Prostate gland (tissue), 2 donors: ENCODE measurements at regions not wholly inside any gene's neighbourhood (a gene's known extent, or its start where the extent isn't known, plus 50 kb on each side); places are given as distances from the start of the nearest gene placed in this dataset.

Source experiments
- DNase-seq: peaks from one replicate; pipeline ENCODE4 v3.0.0-alpha.2; 2019; ENCODE audit warnings: low spot score
- H3K27ac ChIP-seq, 2 donors: fragments of 200-600 bp; sonication (generic); 2 replicates each; pipeline ENCODE4 v1.5.1; 2017 to 2019
- H3K27me3 ChIP-seq: fragments of 200-600 bp; sonication (generic); replicated peaks from 2 replicates; pipeline ENCODE4 v1.5.1; 2019; ENCODE audit not compliant: insufficient read depth
- H3K36me3 ChIP-seq, 2 donors: fragments of 200-600 bp; sonication (generic); 1 replicate in 1 of 2; 2 replicates in 1 of 2; pipeline versions ENCODE4 v1.5.1 to v1.8.1; 2017 to 2019
- H3K4me1 ChIP-seq: fragments of 200-600 bp; sonication (generic); replicated peaks from 2 replicates; pipeline ENCODE4 v1.5.1; 2019
- H3K4me3 ChIP-seq, 2 donors: fragments of 200-600 bp; sonication (generic); 2 replicates each; pipeline ENCODE4 v1.5.1; 2017 to 2019
- H3K9me3 ChIP-seq: fragments of 200-600 bp; sonication (generic); 2 replicates; pipeline ENCODE4 v1.5.1; 2017
- POLR2A ChIP-seq: fragments of 450-650 bp; IDR thresholded peaks from one replicate; pipeline ENCODE4 v1.6.1; 2016; ENCODE audit warnings: antibody characterized with exemption, mild to moderate bottlenecking
- POLR2AphosphoS5 ChIP-seq: sonication (generic); formaldehyde crosslinking; IDR thresholded peaks from one replicate; pipeline ENCODE4 v1.6.1; 2017; ENCODE audit warnings: antibody characterized with exemption
- WGBS: methylation state at CpG from one replicate; pipeline ENCODE4 v1.1.5; 2018; 5-methylcytosine and 5-hydroxymethylcytosine counted together
- intact Hi-C: fragments of 100-400 bp; cut with DNase I; formaldehyde crosslinking; loops from one replicate; pipeline ENCODE4 v1.14.2; 2022
- TF ChIP-seq, protein P1 (sequence below), 4 experiments: fragments of 200-600 bp in 2 of 4; fragments of 450-650 bp in 2 of 4; sonication (generic) in 2 of 4; IDR thresholded peaks; 1 replicate in 3 of 4; 2 replicates in 1 of 4; pipeline ENCODE4 v1.5.1; 2016 to 2019; ENCODE audit warnings: antibody characterized with exemption in 4 of 4, mild to moderate bottlenecking in 2 of 4, moderate library complexity in 2 of 4

DNA sequence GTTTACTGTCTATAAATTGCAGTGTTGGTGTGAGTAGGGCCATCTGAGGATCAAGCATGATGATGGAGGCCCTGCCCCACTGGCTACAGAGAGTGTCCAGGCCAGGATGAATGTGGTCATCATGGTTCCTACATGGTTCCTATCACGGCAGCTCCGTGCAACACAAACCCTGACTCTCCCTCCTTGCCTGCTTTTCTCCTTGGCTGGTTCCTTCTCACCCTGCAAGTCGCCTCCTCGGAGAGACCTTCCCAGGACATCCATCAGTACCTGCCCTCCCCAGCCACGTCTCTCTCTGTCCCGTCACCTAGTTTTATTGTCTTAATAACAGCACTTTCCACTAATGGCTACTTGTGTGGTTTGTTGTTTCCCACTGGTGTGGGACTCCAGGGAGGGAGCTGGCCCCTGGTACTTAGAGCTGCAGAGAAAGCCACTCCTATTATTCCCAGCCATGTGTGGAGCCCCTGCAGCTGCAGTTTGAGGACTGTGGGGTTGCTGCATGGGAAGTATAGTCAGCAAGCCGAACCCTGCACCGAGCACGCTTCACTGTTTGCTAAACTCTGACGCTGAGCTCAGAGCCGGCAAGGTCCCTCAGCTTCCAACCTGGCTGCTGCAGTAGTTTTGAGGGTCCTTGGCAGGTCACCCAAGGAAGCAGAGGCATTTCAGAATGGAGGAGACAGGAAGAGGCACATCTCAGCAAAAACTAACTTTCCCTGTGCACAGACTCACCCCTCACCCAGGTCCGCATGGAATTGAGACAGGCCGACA lies 146.4 kb upstream of the VSTM2B start:
- Histone ChIP-seq H3K4me3 (no peak overlapping the region), H3K9me3 (no peaks in the 10 kb centered on the region), H3K4me1 (no peaks in the 10 kb centered on the region), H3K36me3 (no peaks in the 10 kb centered on the region), H3K27me3 (no peaks in the 10 kb centered on the region), H3K27ac (no peak overlapping the region)
- 46% methylated on average over 13 of the region's 13 CpGs for WGBS
- DNase-seq: no peak
- TF ChIP-seq POLR2A (no peak), POLR2AphosphoS5 (no peak)
- TF ChIP-seq, protein P1, sequence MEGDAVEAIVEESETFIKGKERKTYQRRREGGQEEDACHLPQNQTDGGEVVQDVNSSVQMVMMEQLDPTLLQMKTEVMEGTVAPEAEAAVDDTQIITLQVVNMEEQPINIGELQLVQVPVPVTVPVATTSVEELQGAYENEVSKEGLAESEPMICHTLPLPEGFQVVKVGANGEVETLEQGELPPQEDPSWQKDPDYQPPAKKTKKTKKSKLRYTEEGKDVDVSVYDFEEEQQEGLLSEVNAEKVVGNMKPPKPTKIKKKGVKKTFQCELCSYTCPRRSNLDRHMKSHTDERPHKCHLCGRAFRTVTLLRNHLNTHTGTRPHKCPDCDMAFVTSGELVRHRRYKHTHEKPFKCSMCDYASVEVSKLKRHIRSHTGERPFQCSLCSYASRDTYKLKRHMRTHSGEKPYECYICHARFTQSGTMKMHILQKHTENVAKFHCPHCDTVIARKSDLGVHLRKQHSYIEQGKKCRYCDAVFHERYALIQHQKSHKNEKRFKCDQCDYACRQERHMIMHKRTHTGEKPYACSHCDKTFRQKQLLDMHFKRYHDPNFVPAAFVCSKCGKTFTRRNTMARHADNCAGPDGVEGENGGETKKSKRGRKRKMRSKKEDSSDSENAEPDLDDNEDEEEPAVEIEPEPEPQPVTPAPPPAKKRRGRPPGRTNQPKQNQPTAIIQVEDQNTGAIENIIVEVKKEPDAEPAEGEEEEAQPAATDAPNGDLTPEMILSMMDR (IDR thresholded peaks at IDR 0.05): no peak
- intact Hi-C loops: no loop called here

DNA sequence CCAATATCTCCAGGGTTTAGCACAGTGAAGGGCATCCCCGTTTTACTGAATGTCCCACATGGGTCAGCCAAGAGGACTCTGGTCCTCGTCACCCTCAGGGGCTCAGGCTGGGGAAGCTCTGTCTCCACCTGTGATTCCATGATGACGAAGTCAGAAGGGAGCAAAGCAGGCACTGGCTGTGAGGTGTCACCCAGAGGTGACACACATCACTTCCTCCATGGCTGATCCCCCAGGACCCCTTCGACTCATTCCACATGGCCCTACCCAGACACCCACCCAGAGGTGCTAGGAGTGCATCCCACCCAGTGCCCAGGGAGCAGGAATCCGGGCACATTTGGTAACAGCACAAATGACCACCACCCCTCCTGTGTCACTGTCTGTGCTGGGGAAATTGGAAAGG lies 145.2 kb upstream of the VSTM2B start:
- no peak overlapping the region for H3K4me3 ChIP-seq
- H3K4me1 ChIP-seq: no peaks in the 10 kb centered on the region
- no peak overlapping the region for H3K27ac ChIP-seq
- no peaks in the 10 kb centered on the region for H3K9me3 ChIP-seq
- intact Hi-C loops: no loop called here
- no peaks in the 10 kb centered on the region for H3K27me3 ChIP-seq
- no peak for DNase-seq
- TF ChIP-seq POLR2AphosphoS5 (no peak), POLR2A (no peak)
- TF ChIP-seq, protein P1 (IDR thresholded peaks at IDR 0.05): no peak
- WGBS: 89% methylated on average over 5 of the region's 5 CpGs
- H3K36me3 ChIP-seq: no peaks in the 10 kb centered on the region

DNA sequence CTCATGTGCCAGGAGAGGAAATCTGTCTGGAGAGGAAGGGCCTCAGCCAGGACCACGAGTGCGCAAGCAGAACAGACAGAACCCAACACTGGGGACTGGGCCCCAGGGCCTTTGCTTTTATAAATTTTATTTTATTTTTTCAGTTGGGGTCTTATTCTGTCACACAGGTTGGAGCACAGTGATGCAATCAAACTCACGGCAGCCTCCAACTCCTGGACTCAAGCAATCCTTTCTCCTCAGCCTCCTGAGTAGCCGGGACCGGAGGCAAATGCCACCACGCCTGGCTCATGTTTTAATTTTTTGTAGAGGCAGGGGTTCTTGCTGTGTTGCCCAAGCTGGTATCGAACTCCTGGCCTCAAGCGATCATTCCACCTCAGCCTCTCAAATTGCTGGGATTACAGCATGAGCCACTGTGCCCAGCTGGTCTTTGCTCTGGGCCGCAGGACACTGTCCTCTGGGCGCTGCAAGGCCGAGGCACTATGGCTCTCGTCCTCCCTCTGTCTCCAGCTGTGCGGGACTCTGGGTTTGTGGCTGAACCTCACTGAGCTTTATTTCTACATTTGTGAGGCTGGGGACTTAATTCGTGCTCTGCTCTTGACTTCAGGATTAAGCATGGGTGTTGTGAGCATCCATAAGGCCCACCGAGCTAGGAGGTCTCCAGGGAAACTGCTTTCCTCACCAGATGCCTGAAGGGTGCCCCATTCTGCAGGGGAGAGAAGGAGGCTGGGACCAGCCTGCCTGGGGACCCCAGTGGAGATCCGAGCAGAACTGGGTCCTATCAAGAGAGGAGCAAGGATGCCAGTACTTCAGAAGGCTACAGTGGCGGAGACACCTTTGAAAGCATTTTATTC lies 144.2 kb upstream of the VSTM2B start:
- DNase-seq: no peak
- 89% methylated on average over 17 of the region's 17 CpGs for WGBS

DNA sequence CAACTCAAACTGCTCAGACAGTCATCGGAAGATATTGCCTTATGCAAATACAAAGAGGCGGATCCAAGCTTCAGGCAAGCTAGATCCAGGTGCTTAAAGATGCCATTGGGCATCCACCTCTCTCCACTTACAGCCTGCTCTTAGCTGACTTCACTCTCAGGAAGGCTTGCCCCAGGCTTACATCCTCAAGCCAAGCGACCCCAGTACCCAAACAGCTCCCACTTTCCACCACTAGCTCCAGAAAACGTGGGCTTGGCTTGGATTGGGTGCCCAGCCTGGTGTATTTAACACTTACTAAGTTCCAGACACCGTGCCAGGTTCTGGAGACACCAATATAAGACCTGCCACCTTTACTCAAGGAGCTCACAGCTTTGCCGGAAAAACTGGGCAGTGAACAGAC lies 142.1 kb upstream of the VSTM2B start:
- Histone ChIP-seq H3K4me3 (no peak overlapping the region), H3K36me3 (no peaks in the 10 kb centered on the region), H3K4me1 (no peaks in the 10 kb centered on the region), H3K27me3 (no peaks in the 10 kb centered on the region), H3K9me3 (no peaks in the 10 kb centered on the region), H3K27ac (no peak overlapping the region)
- intact Hi-C loops: no loop called here
- WGBS: 87% methylated on average over 6 of the region's 6 CpGs
- TF ChIP-seq, protein P1 (IDR thresholded peaks at IDR 0.05): no peak
- TF ChIP-seq POLR2A: no peak
- TF ChIP-seq POLR2AphosphoS5: no peak
- no peak for DNase-seq

More for the DNA sequence above, 144.2 kb upstream of the VSTM2B start:
- no peaks in the 10 kb centered on the region for H3K36me3 ChIP-seq
- H3K9me3 ChIP-seq: no peaks in the 10 kb centered on the region
- H3K4me1 ChIP-seq: no peaks in the 10 kb centered on the region
- no peak overlapping the region for H3K4me3 ChIP-seq
- no peak for TF ChIP-seq POLR2A
- TF ChIP-seq, protein P1 (IDR thresholded peaks at IDR 0.05): no peak
- no peak overlapping the region for H3K27ac ChIP-seq
- H3K27me3 ChIP-seq: no peaks in the 10 kb centered on the region
- intact Hi-C loops: no loop called here
